ENCODE measurements at regions not wholly inside any gene's neighbourhood (a gene's known extent, or its start where the extent isn't known, plus 50 kb on each side); places are given as distances from the start of the nearest gene placed in this dataset.

- H3K9me3 ChIP-seq (ENCODE audit: low read length) = no peaks in the 10 kb centered on the region
- H2AFZ ChIP-seq (ENCODE audit: low read depth, low read length) = no peak overlapping the region
- no peaks in the 10 kb centered on the region for H3K36me3 ChIP-seq (ENCODE audit: insufficient read depth, low read length)
- H3K27ac ChIP-seq (ENCODE audit: low read length) = no peak overlapping the region
- H3K9ac ChIP-seq (ENCODE audit: low read length) = no peak overlapping the region
- TF ChIP-seq, protein P1, sequence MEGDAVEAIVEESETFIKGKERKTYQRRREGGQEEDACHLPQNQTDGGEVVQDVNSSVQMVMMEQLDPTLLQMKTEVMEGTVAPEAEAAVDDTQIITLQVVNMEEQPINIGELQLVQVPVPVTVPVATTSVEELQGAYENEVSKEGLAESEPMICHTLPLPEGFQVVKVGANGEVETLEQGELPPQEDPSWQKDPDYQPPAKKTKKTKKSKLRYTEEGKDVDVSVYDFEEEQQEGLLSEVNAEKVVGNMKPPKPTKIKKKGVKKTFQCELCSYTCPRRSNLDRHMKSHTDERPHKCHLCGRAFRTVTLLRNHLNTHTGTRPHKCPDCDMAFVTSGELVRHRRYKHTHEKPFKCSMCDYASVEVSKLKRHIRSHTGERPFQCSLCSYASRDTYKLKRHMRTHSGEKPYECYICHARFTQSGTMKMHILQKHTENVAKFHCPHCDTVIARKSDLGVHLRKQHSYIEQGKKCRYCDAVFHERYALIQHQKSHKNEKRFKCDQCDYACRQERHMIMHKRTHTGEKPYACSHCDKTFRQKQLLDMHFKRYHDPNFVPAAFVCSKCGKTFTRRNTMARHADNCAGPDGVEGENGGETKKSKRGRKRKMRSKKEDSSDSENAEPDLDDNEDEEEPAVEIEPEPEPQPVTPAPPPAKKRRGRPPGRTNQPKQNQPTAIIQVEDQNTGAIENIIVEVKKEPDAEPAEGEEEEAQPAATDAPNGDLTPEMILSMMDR (IDR thresholded peaks at IDR 0.05; ENCODE audit: poor library complexity, severe bottlenecking) = no peak
- TF ChIP-seq EP300 (conservative IDR thresholded peaks at IDR 0.05; ENCODE audit: poor library complexity, severe bottlenecking) (no peak), MXI1 (conservative IDR thresholded peaks at IDR 0.05; ENCODE audit: poor library complexity, severe bottlenecking) (no peak), TAF1 (IDR thresholded peaks at IDR 0.05; ENCODE audit: low read depth) (no peak), POLR2AphosphoS5 (IDR thresholded peaks at IDR 0.05) (no peak), RAD21 (conservative IDR thresholded peaks at IDR 0.05) (no peak), EZH2 (IDR thresholded peaks at IDR 0.05; ENCODE audit: borderline replicate concordance, insufficient read depth, low read length, poor library complexity, severe bottlenecking) (no peak), REST (IDR thresholded peaks at IDR 0.05; ENCODE audit: borderline replicate concordance) (no peak), SMC3 (conservative IDR thresholded peaks at IDR 0.05; ENCODE audit: poor library complexity) (no peak)
- no peaks in the 10 kb centered on the region for H3K79me2 ChIP-seq (replicated peaks; ENCODE audit: insufficient read depth, low read length)
- no peak overlapping the region for H3K4me3 ChIP-seq (ENCODE audit: low read length)
- H3F3A ChIP-seq (ENCODE audit: insufficient read depth, low read length, poor library complexity, severe bottlenecking) = no peaks in the 10 kb centered on the region
- no peak overlapping the region for H3K4me2 ChIP-seq (ENCODE audit: low read length)
- no peaks in the 10 kb centered on the region for H3K9me2 ChIP-seq (ENCODE audit: insufficient read depth, low read length)
- H4K20me1 ChIP-seq (ENCODE audit: insufficient read depth) = no peaks in the 10 kb centered on the region
- no peaks in the 10 kb centered on the region for H3K27me3 ChIP-seq (ENCODE audit: insufficient read depth, low read depth, low read length)
Observed at GRCh38 chr4:123699880-123700771, 303.5 kb downstream of the SPRY1 start.

- Histone ChIP-seq H3K79me2 (replicated peaks; ENCODE audit: insufficient read depth, low read length) (no peaks in the 10 kb centered on the region), H3F3A (ENCODE audit: insufficient read depth, low read length, poor library complexity, severe bottlenecking) (no peaks in the 10 kb centered on the region), H3K27me3 (ENCODE audit: insufficient read depth, low read depth, low read length) (no peaks in the 10 kb centered on the region), H3K4me3 (ENCODE audit: low read length) (no peak overlapping the region), H3K27ac (ENCODE audit: low read length) (no peak overlapping the region), H3K9me3 (ENCODE audit: low read length) (no peaks in the 10 kb centered on the region), H3K36me3 (ENCODE audit: insufficient read depth, low read length) (no peaks in the 10 kb centered on the region), H3K4me2 (ENCODE audit: low read length) (no peak overlapping the region), H2AFZ (ENCODE audit: low read depth, low read length) (no peak overlapping the region), H3K9me2 (ENCODE audit: insufficient read depth, low read length) (no peaks in the 10 kb centered on the region), H3K9ac (ENCODE audit: low read length) (no peak overlapping the region), H4K20me1 (ENCODE audit: insufficient read depth) (no peaks in the 10 kb centered on the region)
- TF ChIP-seq, protein P1 (IDR thresholded peaks at IDR 0.05; ENCODE audit: poor library complexity, severe bottlenecking) = no peak
Observed at GRCh38 chr4:123701131-123701575, 304.6 kb downstream of the SPRY1 start.

Measured in neural cell (in vitro differentiated cells).